HEK293 (cell line): ENCODE measurements at regions not wholly inside any gene's neighbourhood (a gene's known extent, or its start where the extent isn't known, plus 50 kb on each side); places are given as distances from the start of the nearest gene placed in this dataset.

Experiments used
- CTCF ChIA-PET: fragments of 350-600 bp; formaldehyde crosslinking; extraction: SDS; loops from one replicate; lab custom pipeline; 2021; ENCODE audit warnings: antibody characterized with exemption; lab: Yijun Ruan, JAX
- POLR2A ChIA-PET: fragments of 300-600 bp; formaldehyde crosslinking; extraction: SDS; loops from one replicate; lab custom pipeline; 2020; ENCODE audit warnings: antibody characterized with exemption, inconsistent platforms; lab: Yijun Ruan, JAX
- H3K27ac ChIP-seq: fragments of 200-500 bp; sonication (Bioruptor generic); 2 replicates; pipeline ENCODE4 v1.5.1; 2014; ENCODE audit warnings: low read depth, low read length, control low read depth, inconsistent platforms; ENCODE audit errors: extremely low read depth
- H3K36me3 ChIP-seq, 2 experiments: fragments of 200-500 bp in 1 of 2; sonication (Bioruptor generic) in 1 of 2; 1 replicate in 1 of 2; 2 replicates in 1 of 2; pipeline ENCODE4 v1.5.1; 2014 to 2017; ENCODE audit warnings: inconsistent platforms in 2 of 2, low read length in 2 of 2; ENCODE audit not compliant: control insufficient read depth in 2 of 2, insufficient read depth in 1 of 2
- H3K4me1 ChIP-seq: fragments of 200-500 bp; sonication (Bioruptor generic); 2 replicates; pipeline ENCODE4 v1.5.1; 2014; ENCODE audit warnings: mild to moderate bottlenecking, low read length, inconsistent platforms; ENCODE audit not compliant: control insufficient read depth, insufficient read depth
- H3K4me3 ChIP-seq: 2 replicates; pipeline ENCODE4 v1.5.1; 2011; ENCODE audit warnings: low read depth, mild to moderate bottlenecking, control low read depth, low read length, moderate library complexity
- H3K9me3 ChIP-seq: fragments of 200-500 bp; sonication (Bioruptor generic); 2 replicates; pipeline ENCODE4 v1.5.1; 2014; ENCODE audit warnings: low read depth, low read length, inconsistent platforms; ENCODE audit not compliant: control insufficient read depth, insufficient read depth
- BCL11A ChIP-seq: fragments of 450-650 bp; formaldehyde crosslinking; IDR thresholded peaks from 2 replicates; pipeline ENCODE4 v1.5.1; 2016; ENCODE audit warnings: low read depth, missing biosample characterization, missing genetic modification characterization
- ELK4 ChIP-seq: IDR thresholded peaks from 2 replicates; pipeline ENCODE4 v1.6.1; 2011; ENCODE audit warnings: mild to moderate bottlenecking, low read depth, low read length, borderline replicate concordance
- FEZF1 ChIP-seq: fragments of 450-650 bp; formaldehyde crosslinking; IDR thresholded peaks from 2 replicates; pipeline ENCODE4 v1.5.1; 2016; ENCODE audit warnings: missing biosample characterization, missing genetic modification characterization
- GLIS2 ChIP-seq: fragments of 450-650 bp; formaldehyde crosslinking; IDR thresholded peaks from 2 replicates; pipeline ENCODE4 v1.5.1; 2016; ENCODE audit warnings: missing biosample characterization, missing genetic modification characterization
- HOXA7 ChIP-seq: sonication (generic); formaldehyde crosslinking; IDR thresholded peaks from 2 replicates; pipeline ENCODE4 v1.8.1; 2022; ENCODE audit warnings: missing genetic modification reagents, borderline replicate concordance
- KLF1 ChIP-seq: fragments of 450-650 bp; formaldehyde crosslinking; IDR thresholded peaks from 2 replicates; pipeline ENCODE4 v1.5.1; 2016; ENCODE audit warnings: missing biosample characterization, missing genetic modification characterization
- KLF10 ChIP-seq: fragments of 450-650 bp; IDR thresholded peaks from 2 replicates; pipeline ENCODE4 v1.5.1; 2018; ENCODE audit warnings: missing biosample characterization, mild to moderate bottlenecking, missing genetic modification characterization
- REPIN1 ChIP-seq: fragments of 450-650 bp; formaldehyde crosslinking; IDR thresholded peaks from 2 replicates; pipeline ENCODE4 v1.5.1; 2017; ENCODE audit warnings: missing biosample characterization, missing genetic modification characterization, low read depth
- SP2 ChIP-seq: fragments of 450-650 bp; formaldehyde crosslinking; IDR thresholded peaks from 2 replicates; pipeline ENCODE4 v1.5.1; 2016; ENCODE audit warnings: missing biosample characterization, missing genetic modification characterization
- YY2 ChIP-seq: fragments of 450-650 bp; formaldehyde crosslinking; IDR thresholded peaks from 2 replicates; pipeline ENCODE4 v1.5.1; 2016; ENCODE audit warnings: missing biosample characterization, missing genetic modification characterization
- ZBTB48 ChIP-seq: fragments of 450-650 bp; formaldehyde crosslinking; IDR thresholded peaks from 2 replicates; pipeline ENCODE4 v1.5.1; 2016; ENCODE audit warnings: missing biosample characterization, missing genetic modification characterization
- ZEB2 ChIP-seq: fragments of 450-650 bp; formaldehyde crosslinking; IDR thresholded peaks from 2 replicates; pipeline ENCODE4 v1.5.1; 2016; ENCODE audit warnings: missing biosample characterization, missing genetic modification characterization
- ZFP41 ChIP-seq: fragments of 450-650 bp; formaldehyde crosslinking; IDR thresholded peaks from 2 replicates; pipeline ENCODE4 v1.5.1; 2016; ENCODE audit warnings: missing biosample characterization, missing genetic modification characterization, borderline replicate concordance
- ZNF140 ChIP-seq: fragments of 450-650 bp; formaldehyde crosslinking; IDR thresholded peaks from 2 replicates; pipeline ENCODE4 v1.5.1; 2016; ENCODE audit warnings: missing biosample characterization, missing genetic modification characterization
- ZNF155 ChIP-seq: fragments of 450-650 bp; formaldehyde crosslinking; IDR thresholded peaks from 2 replicates; pipeline ENCODE4 v1.5.1; 2016; ENCODE audit warnings: missing biosample characterization, missing genetic modification characterization
- ZNF157 ChIP-seq: fragments of 450-650 bp; formaldehyde crosslinking; IDR thresholded peaks from 2 replicates; pipeline ENCODE4 v1.5.1; 2016; ENCODE audit warnings: missing biosample characterization, missing genetic modification characterization
- ZNF169 ChIP-seq: fragments of 450-650 bp; formaldehyde crosslinking; IDR thresholded peaks from 2 replicates; pipeline ENCODE4 v1.5.1; 2016; ENCODE audit warnings: missing biosample characterization, missing genetic modification characterization
- ZNF184 ChIP-seq: fragments of 450-650 bp; IDR thresholded peaks from 2 replicates; pipeline ENCODE4 v1.5.1; 2018; ENCODE audit warnings: missing biosample characterization, mild to moderate bottlenecking, missing genetic modification characterization
- ZNF202 ChIP-seq: fragments of 450-650 bp; formaldehyde crosslinking; IDR thresholded peaks from 2 replicates; pipeline ENCODE4 v1.5.1; 2016; ENCODE audit warnings: missing biosample characterization, missing genetic modification characterization, borderline replicate concordance
- ZNF223 ChIP-seq: fragments of 450-650 bp; formaldehyde crosslinking; IDR thresholded peaks from 2 replicates; pipeline ENCODE4 v1.5.1; 2016; ENCODE audit warnings: missing biosample characterization, missing genetic modification characterization
- ZNF394 ChIP-seq: fragments of 450-650 bp; formaldehyde crosslinking; IDR thresholded peaks from 2 replicates; pipeline ENCODE4 v1.5.1; 2016; ENCODE audit warnings: missing biosample characterization, missing genetic modification characterization, mild to moderate bottlenecking, moderate library complexity, borderline replicate concordance
- ZNF548 ChIP-seq: fragments of 450-650 bp; formaldehyde crosslinking; IDR thresholded peaks from 2 replicates; pipeline ENCODE4 v1.5.1; 2016; ENCODE audit warnings: missing biosample characterization, missing genetic modification characterization
- ZNF571 ChIP-seq: fragments of 450-650 bp; formaldehyde crosslinking; IDR thresholded peaks from 2 replicates; pipeline ENCODE4 v1.5.0; 2017; ENCODE audit warnings: missing biosample characterization, missing genetic modification characterization
- ZNF610 ChIP-seq: fragments of 450-650 bp; formaldehyde crosslinking; IDR thresholded peaks from 2 replicates; pipeline ENCODE4 v1.5.1; 2016; ENCODE audit warnings: missing biosample characterization, missing genetic modification characterization, borderline replicate concordance
- ZNF621 ChIP-seq: fragments of 450-650 bp; formaldehyde crosslinking; IDR thresholded peaks from 2 replicates; pipeline ENCODE4 v1.5.1; 2017; ENCODE audit warnings: missing biosample characterization, missing genetic modification characterization
- ZNF629 ChIP-seq: fragments of 450-650 bp; formaldehyde crosslinking; IDR thresholded peaks from 2 replicates; pipeline ENCODE4 v1.5.1; 2017; ENCODE audit warnings: missing biosample characterization, missing genetic modification characterization
- ZNF654 ChIP-seq: fragments of 450-650 bp; formaldehyde crosslinking; IDR thresholded peaks from 2 replicates; pipeline ENCODE4 v1.5.1; 2016; ENCODE audit warnings: low read depth, missing biosample characterization, missing genetic modification characterization
- ZNF704 ChIP-seq: fragments of 450-650 bp; formaldehyde crosslinking; IDR thresholded peaks from 2 replicates; pipeline ENCODE4 v1.5.1; 2016; ENCODE audit warnings: missing biosample characterization, missing genetic modification characterization
- ZNF707 ChIP-seq: fragments of 450-650 bp; formaldehyde crosslinking; IDR thresholded peaks from 2 replicates; pipeline ENCODE4 v1.5.1; 2016; ENCODE audit warnings: missing biosample characterization, missing genetic modification characterization
- ZNF768 ChIP-seq: fragments of 450-650 bp; formaldehyde crosslinking; IDR thresholded peaks from 2 replicates; pipeline ENCODE4 v1.5.1; 2018; ENCODE audit warnings: missing biosample characterization, mild to moderate bottlenecking, missing genetic modification characterization
- ZNF785 ChIP-seq: fragments of 450-650 bp; formaldehyde crosslinking; IDR thresholded peaks from 2 replicates; pipeline ENCODE4 v1.5.1; 2016; ENCODE audit warnings: missing biosample characterization, missing genetic modification characterization
- TF ChIP-seq, protein P1 (sequence below): fragments of 450-650 bp; formaldehyde crosslinking; IDR thresholded peaks from 2 replicates; pipeline ENCODE4 v1.5.1; 2016; ENCODE audit warnings: missing biosample characterization, missing genetic modification characterization

DNA sequence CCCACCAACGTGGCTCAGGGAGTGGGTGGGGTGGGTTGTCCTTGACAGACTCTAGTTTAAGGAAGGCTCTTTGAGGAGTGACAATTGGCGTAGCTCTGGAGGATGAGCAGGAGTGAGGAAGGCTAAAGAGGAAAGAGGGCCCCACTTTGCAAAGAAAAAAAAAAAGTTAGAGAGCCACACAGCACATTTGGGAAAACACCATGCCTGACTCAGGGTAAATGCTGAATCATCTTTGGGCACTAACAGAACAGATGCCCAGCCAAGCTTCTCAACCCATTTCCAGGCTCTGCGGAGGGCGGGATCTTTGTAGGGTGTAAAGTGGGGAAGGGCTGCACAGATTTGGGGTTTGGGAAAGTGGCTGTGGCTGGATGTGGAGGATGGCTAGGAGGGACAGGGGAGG lies 179.1 kb upstream of the RGMA start:
- Histone ChIP-seq H3K27ac (no peak overlapping the region), H3K4me3 (no peak overlapping the region), H3K4me1 (no peaks in the 10 kb centered on the region)
- POLR2A ChIA-PET = no interaction called here
- CTCF ChIA-PET = no interaction called here
- TF ChIP-seq ZEB2 (tag by site-specific recombination) (no peak), YY2 (tag by site-specific recombination) (no peak), ZNF140 (no peak), ZBTB48 (tag by site-specific recombination) (no peak), ZNF785 (tag by site-specific recombination) (no peak), ZNF223 (tag by site-specific recombination) (no peak), ZNF704 (tag by site-specific recombination) (no peak), ZNF610 (tag by site-specific recombination) (no peak)
- TF ChIP-seq, all 188 proteins: peak for 0
- Histone ChIP-seq H3K9me3 (no peaks in the 10 kb centered on the region; the same call in 1 of the 2 replicates), H3K36me3 (no peaks in the 10 kb centered on the region)

GRCh38 chr15:93266291-93266690 lies 177.3 kb upstream of the RGMA start:
- no peaks in the 10 kb centered on the region for H3K4me1 ChIP-seq
- POLR2A ChIA-PET = no interaction called here
- H3K36me3 ChIP-seq = no peaks in the 10 kb centered on the region
- CTCF ChIA-PET = no interaction called here
- no peaks in the 10 kb centered on the region for H3K9me3 ChIP-seq
- no peak overlapping the region for H3K4me3 ChIP-seq
- H3K27ac ChIP-seq = no peak overlapping the region
- no peak for TF ChIP-seq FEZF1 (tag by site-specific recombination)
- no peak for TF ChIP-seq ZNF169 (tag by site-specific recombination)
- TF ChIP-seq ZNF155 (tag by site-specific recombination) = no peak
- TF ChIP-seq ZNF621 = no peak
- no peak for TF ChIP-seq ZNF654 (tag by site-specific recombination)

GRCh38 chr15:93265111-93265556 lies 176.1 kb upstream of the RGMA start:
- H3K9me3 ChIP-seq = no peaks in the 10 kb centered on the region
- no peaks in the 10 kb centered on the region for H3K36me3 ChIP-seq
- H3K4me3 ChIP-seq = no peak overlapping the region
- ChIA-PET POLR2A (no interaction called here), CTCF (interaction anchor here (0.5 to 0.7 kb wide), 2 partner anchors 178 to 241 kb away, joined by 3 read pairs; no protein-coding TSS in a partner anchor)
- H3K4me1 ChIP-seq = no peaks in the 10 kb centered on the region
- no peak overlapping the region for H3K27ac ChIP-seq
- no peak for TF ChIP-seq ZNF621
- no peak for TF ChIP-seq HOXA7
- no peak for TF ChIP-seq REPIN1 (tag by site-specific recombination)
- peak; percentile 70 for TF ChIP-seq ZEB2 (tag by site-specific recombination)
- TF ChIP-seq, protein P1, sequence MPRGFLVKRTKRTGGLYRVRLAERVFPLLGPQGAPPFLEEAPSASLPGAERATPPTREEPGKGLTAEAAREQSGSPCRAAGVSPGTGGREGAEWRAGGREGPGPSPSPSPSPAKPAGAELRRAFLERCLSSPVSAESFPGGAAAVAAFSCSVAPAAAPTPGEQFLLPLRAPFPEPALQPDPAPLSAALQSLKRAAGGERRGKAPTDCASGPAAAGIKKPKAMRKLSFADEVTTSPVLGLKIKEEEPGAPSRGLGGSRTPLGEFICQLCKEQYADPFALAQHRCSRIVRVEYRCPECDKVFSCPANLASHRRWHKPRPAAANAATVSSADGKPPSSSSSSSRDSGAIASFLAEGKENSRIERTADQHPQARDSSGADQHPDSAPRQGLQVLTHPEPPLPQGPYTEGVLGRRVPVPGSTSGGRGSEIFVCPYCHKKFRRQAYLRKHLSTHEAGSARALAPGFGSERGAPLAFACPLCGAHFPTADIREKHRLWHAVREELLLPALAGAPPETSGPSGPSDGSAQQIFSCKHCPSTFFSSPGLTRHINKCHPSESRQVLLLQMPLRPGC (tag by site-specific recombination) = peak; percentile 85
- TF ChIP-seq ZNF184 (tag by site-specific recombination) = peak; percentile 81
- TF ChIP-seq ZNF394 (tag by site-specific recombination) = no peak
- no peak for TF ChIP-seq ZNF202 (tag by site-specific recombination)
- no peak for TF ChIP-seq ZNF768 (tag by site-specific recombination)
- TF ChIP-seq ZNF157 (tag by site-specific recombination) = no peak
- 0 out of 2 replicates have a peak, but pooled peaks have one; percentile 10 for TF ChIP-seq ZNF548
- no peak for TF ChIP-seq ZNF571 (tag by site-specific recombination)
- no peak for TF ChIP-seq KLF10 (tag by site-specific recombination)
- peak; percentile 43 for TF ChIP-seq GLIS2 (tag by site-specific recombination)
- TF ChIP-seq ZFP41 = no peak
- no peak for TF ChIP-seq ZNF707 (tag by site-specific recombination)
- no peak for TF ChIP-seq BCL11A (tag by site-specific recombination)
- TF ChIP-seq ZNF629 (tag by site-specific recombination) = peak; percentile 93
- no peak for TF ChIP-seq KLF1 (tag by site-specific recombination)
- TF ChIP-seq SP2 (tag by site-specific recombination) = no peak
- TF ChIP-seq ELK4 = no peak
